HCT116 (cell line): ENCODE measurements at regions not wholly inside any gene's neighbourhood (a gene's known extent, or its start where the extent isn't known, plus 50 kb on each side); places are given as distances from the start of the nearest gene placed in this dataset.

Experiments
- ATAC-seq: fragments of 200-7000 bp; cut with Tn5 transposase; 2 replicates; pipeline ENCODE4 v1.9.1; 2020; ENCODE audit warnings: mild to moderate bottlenecking, moderate library complexity
- BruUV-seq: library from RNA; stranded (reverse); fragments of 400-500 nt; replicated peaks from 2 replicates; lab custom pipeline; 2021; lab: Mats Ljungman, UMichigan
- CTCF ChIA-PET: fragments of 300-600 bp; sonication (Branson Sonifier 250); formaldehyde crosslinking; loops from one replicate; lab custom pipeline; 2021; ENCODE audit warnings: antibody characterized with exemption; lab: Charles Lee
- POLR2A ChIA-PET: fragments of 300-600, 350-600 bp; sonication (Branson Sonifier 250); formaldehyde crosslinking; loops from one replicate; lab custom pipeline; 2021; ENCODE audit warnings: antibody characterized with exemption; lab: Charles Lee
- RAD21 ChIA-PET, 2 experiments: fragments of 300-600 bp; sonication (Branson Sonifier 250); formaldehyde crosslinking; loops; one replicate each; lab custom pipeline; 2023; ENCODE audit warnings: low total read pairs in 2 of 2; ENCODE audit not compliant: uncharacterized antibody in 2 of 2, unreplicated experiment in 2 of 2, low non-redundant PET in 1 of 2; lab: Charles Lee
- DNase-seq: peaks from one replicate; pipeline ENCODE4 v3.0.0-alpha.2; 2010; ENCODE audit warnings: low read depth, low spot score
- H2AFZ ChIP-seq: fragments of 200-600 bp; shearing (Covaris generic), sonication (generic); 2 replicates; pipeline ENCODE4 v1.6.1; 2017; ENCODE audit warnings: low read depth, mixed run types, mixed read lengths, antibody characterized with exemption, low read length; ENCODE audit not compliant: poor library complexity, severe bottlenecking
- H3K27ac ChIP-seq: 2 replicates; pipeline ENCODE4 v1.5.1; 2012; ENCODE audit warnings: low read depth, low read length
- H3K27me3 ChIP-seq: fragments of 200-600 bp; sonication (generic); 2 replicates; pipeline ENCODE4 v1.6.1; 2016; ENCODE audit warnings: mixed run types, low read length, mixed read lengths; ENCODE audit not compliant: insufficient read depth
- H3K36me3 ChIP-seq, 2 experiments: fragments of 200-500 bp in 1 of 2; fragments of 200-600 bp in 1 of 2; sonication (Bioruptor generic) in 1 of 2; sonication (generic) in 1 of 2; 2 replicates each; pipeline versions ENCODE4 v1.5.1 to v1.6.1; 2014 to 2016; ENCODE audit warnings: low read length in 2 of 2, inconsistent platforms in 1 of 2, mixed read lengths in 1 of 2, mixed run types in 1 of 2; ENCODE audit not compliant: insufficient read depth in 2 of 2, control insufficient read depth in 1 of 2
- H3K4me1 ChIP-seq, 2 experiments: fragments of 200-600 bp in 1 of 2; sonication (generic) in 1 of 2; 2 replicates each; pipeline versions ENCODE4 v1.5.1 to v1.6.1; 2012 to 2017; ENCODE audit warnings: low read length in 2 of 2, inconsistent platforms in 1 of 2, mild to moderate bottlenecking in 1 of 2, mixed read lengths in 1 of 2, mixed run types in 1 of 2, moderate library complexity in 1 of 2; ENCODE audit not compliant: insufficient read depth in 2 of 2, control insufficient read depth in 1 of 2
- H3K4me2 ChIP-seq: fragments of 200-600 bp; sonication (generic); 2 replicates; pipeline ENCODE4 v1.6.1; 2017; ENCODE audit warnings: mixed run types, low read length, mixed read lengths
- H3K4me3 ChIP-seq, 2 experiments: fragments of 200-600 bp in 1 of 2; sonication (generic) in 1 of 2; replicated peaks in 1 of 2; 2 replicates each; pipeline ENCODE4 v1.5.1; 2011 to 2016; ENCODE audit warnings: low read length in 2 of 2, control low read depth in 1 of 2, low read depth in 1 of 2, mild to moderate bottlenecking in 1 of 2, mixed read lengths in 1 of 2, mixed run types in 1 of 2
- H3K79me2 ChIP-seq: fragments of 200-600 bp; sonication (generic); 2 replicates; pipeline ENCODE4 v1.6.1; 2017; ENCODE audit warnings: mild to moderate bottlenecking, mixed run types, low read length, moderate library complexity, mixed read lengths; ENCODE audit not compliant: insufficient read depth
- H3K9ac ChIP-seq: fragments of 200-600 bp; sonication (generic); 2 replicates; pipeline ENCODE4 v1.6.1; 2016; ENCODE audit warnings: low read length, mixed read lengths
- H3K9me2 ChIP-seq: fragments of 200-600 bp; sonication (generic), shearing (Covaris generic); 2 replicates; pipeline ENCODE4 v1.6.1; 2017; ENCODE audit warnings: mixed run types, mild to moderate bottlenecking, moderate library complexity; ENCODE audit not compliant: insufficient read depth
- H3K9me3 ChIP-seq, 2 experiments: fragments of 200-500 bp in 1 of 2; fragments of 200-600 bp in 1 of 2; sonication (Bioruptor generic) in 1 of 2; sonication (generic) in 1 of 2; 2 replicates each; pipeline ENCODE4 v1.6.1; 2014 to 2017; ENCODE audit warnings: low read length in 2 of 2, mixed read lengths in 2 of 2, inconsistent platforms in 1 of 2, low read depth in 1 of 2, mild to moderate bottlenecking in 1 of 2, mixed run types in 1 of 2, moderate library complexity in 1 of 2; ENCODE audit not compliant: control insufficient read depth in 1 of 2, insufficient read depth in 1 of 2
- H4K20me1 ChIP-seq: fragments of 200-600 bp; sonication (generic), shearing (Covaris generic); 2 replicates; pipeline ENCODE4 v1.6.1; 2017; ENCODE audit warnings: mixed run types, mild to moderate bottlenecking, moderate library complexity; ENCODE audit not compliant: insufficient read depth
- CEBPB ChIP-seq: IDR thresholded peaks from 2 replicates; pipeline ENCODE4 v1.6.1; 2012; ENCODE audit warnings: low read depth
- EGR1 ChIP-seq: IDR thresholded peaks from 2 replicates; pipeline ENCODE4 v1.6.1; 2012; ENCODE audit warnings: low read depth
- FOSL1 ChIP-seq: IDR thresholded peaks from 2 replicates; pipeline ENCODE4 v1.6.1; 2012; ENCODE audit warnings: low read depth
- JUND ChIP-seq: IDR thresholded peaks from 2 replicates; pipeline ENCODE4 v1.6.1; 2012
- RAD21 ChIP-seq: IDR thresholded peaks from 2 replicates; pipeline ENCODE4 v1.6.1; 2012; ENCODE audit warnings: low read depth, mild to moderate bottlenecking
- SRF ChIP-seq: IDR thresholded peaks from 2 replicates; pipeline ENCODE4 v1.6.1; 2012; ENCODE audit warnings: low read depth
- TCF7L2 ChIP-seq: IDR thresholded peaks from 2 replicates; pipeline ENCODE4 v1.7.0; 2011; ENCODE audit warnings: borderline replicate concordance, inconsistent platforms; ENCODE audit not compliant: insufficient read depth, insufficient read length; ENCODE audit errors: extremely low read depth
- intact Hi-C: fragments of 100-400 bp; cut with micrococcal nuclease; formaldehyde crosslinking; loops from 2 replicates; pipeline ENCODE4 v1.10.0; 2022
- TF ChIP-seq, protein P1 (sequence below): IDR thresholded peaks from 2 replicates; pipeline ENCODE4 v1.6.1; 2012; ENCODE audit warnings: low read depth

DNA sequence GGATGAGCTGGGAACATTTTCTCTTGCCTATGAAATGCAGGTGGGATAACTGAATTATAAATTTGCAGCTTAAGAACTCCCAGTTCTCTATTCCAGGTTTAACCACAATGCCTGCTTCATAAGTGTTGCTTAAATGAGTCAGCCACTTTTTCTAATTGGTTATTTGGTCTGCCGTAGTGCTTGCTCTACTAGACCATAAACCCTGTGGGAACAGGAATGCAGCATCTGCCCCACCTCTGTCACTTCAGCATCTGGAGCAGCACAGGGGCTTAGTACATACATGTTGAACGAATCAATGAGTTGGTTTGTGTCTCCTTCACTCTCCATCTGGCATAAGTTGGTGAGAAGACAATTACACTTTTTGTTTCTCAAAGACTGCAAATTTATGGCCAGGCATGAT, 95.2 kb upstream of the PTER start:
- no peak for TF ChIP-seq TCF7L2
- no peak for TF ChIP-seq EGR1
- TF ChIP-seq, protein P1, sequence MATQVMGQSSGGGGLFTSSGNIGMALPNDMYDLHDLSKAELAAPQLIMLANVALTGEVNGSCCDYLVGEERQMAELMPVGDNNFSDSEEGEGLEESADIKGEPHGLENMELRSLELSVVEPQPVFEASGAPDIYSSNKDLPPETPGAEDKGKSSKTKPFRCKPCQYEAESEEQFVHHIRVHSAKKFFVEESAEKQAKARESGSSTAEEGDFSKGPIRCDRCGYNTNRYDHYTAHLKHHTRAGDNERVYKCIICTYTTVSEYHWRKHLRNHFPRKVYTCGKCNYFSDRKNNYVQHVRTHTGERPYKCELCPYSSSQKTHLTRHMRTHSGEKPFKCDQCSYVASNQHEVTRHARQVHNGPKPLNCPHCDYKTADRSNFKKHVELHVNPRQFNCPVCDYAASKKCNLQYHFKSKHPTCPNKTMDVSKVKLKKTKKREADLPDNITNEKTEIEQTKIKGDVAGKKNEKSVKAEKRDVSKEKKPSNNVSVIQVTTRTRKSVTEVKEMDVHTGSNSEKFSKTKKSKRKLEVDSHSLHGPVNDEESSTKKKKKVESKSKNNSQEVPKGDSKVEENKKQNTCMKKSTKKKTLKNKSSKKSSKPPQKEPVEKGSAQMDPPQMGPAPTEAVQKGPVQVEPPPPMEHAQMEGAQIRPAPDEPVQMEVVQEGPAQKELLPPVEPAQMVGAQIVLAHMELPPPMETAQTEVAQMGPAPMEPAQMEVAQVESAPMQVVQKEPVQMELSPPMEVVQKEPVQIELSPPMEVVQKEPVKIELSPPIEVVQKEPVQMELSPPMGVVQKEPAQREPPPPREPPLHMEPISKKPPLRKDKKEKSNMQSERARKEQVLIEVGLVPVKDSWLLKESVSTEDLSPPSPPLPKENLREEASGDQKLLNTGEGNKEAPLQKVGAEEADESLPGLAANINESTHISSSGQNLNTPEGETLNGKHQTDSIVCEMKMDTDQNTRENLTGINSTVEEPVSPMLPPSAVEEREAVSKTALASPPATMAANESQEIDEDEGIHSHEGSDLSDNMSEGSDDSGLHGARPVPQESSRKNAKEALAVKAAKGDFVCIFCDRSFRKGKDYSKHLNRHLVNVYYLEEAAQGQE: no peak
- TF ChIP-seq CEBPB: no peak
- TF ChIP-seq SRF: no peak
- TF ChIP-seq JUND: no peak
- no peak for TF ChIP-seq FOSL1
- no peak for TF ChIP-seq RAD21
- TF ChIP-seq, all 23 proteins: peak for 0
- Histone ChIP-seq H3K36me3 (no peaks in the 10 kb centered on the region), H3K4me2 (no peak overlapping the region), H3K4me1 (no peaks in the 10 kb centered on the region), H3K27me3 (peaks cover 15% of the 10 kb centered on the region), H4K20me1 (no peaks in the 10 kb centered on the region), H3K9me3 (no peaks in the 10 kb centered on the region), H3K9ac (no peak overlapping the region), H3K79me2 (no peaks in the 10 kb centered on the region), H3K4me3 (no peak overlapping the region), H3K27ac (no peak overlapping the region), H3K9me2 (no peaks in the 10 kb centered on the region), H2AFZ (no peak overlapping the region)
- ChIA-PET POLR2A (no interaction called here), RAD21 (no interaction called here), CTCF (no interaction called here)
- BruUV-seq: no TSS peak
- DNase-seq (no peak), ATAC-seq (no peak)
- intact Hi-C loops: no loop called here
